Left lobe of liver (tissue), 2 donors: ENCODE measurements at regions not wholly inside any gene's neighbourhood (a gene's known extent, or its start where the extent isn't known, plus 50 kb on each side); places are given as distances from the start of the nearest gene placed in this dataset.

Experiments used
- ATAC-seq: fragments of 200-7000 bp; cut with Tn5 transposase; one replicate; pipeline ENCODE4 v1.9.1; 2020; ENCODE audit warnings: mild to moderate bottlenecking, moderate library complexity
- DNase-seq: peaks from one replicate; pipeline ENCODE4 v3.0.0-alpha.2; 2020; ENCODE audit warnings: low spot score
- donor health status: DM: no; HTN: no; CAD: no; lungs with moderate emphysema.
- donor health status: DM: no; HTN: yes; CAD: no.

- ATAC-seq (peak; percentile 92), DNase-seq (no peak)
Measured at GRCh38 chr21:16563795-16564194, 834.0 kb downstream of the USP25 start.

- ATAC-seq (no peak), DNase-seq (no peak)
Measured at GRCh38 chr21:16568244-16568643, 838.5 kb downstream of the USP25 start.

GRCh38 chr21:16568661-16569060 is 838.9 kb downstream of the USP25 start:
- no peak for DNase-seq
- peak; percentile 50 for ATAC-seq

- no peak for DNase-seq
- ATAC-seq, result no peak
Measured at GRCh38 chr21:16569679-16570078, 839.9 kb downstream of the USP25 start.

GRCh38 chr21:16570171-16570570 is 840.4 kb downstream of the USP25 start:
- no peak for DNase-seq
- ATAC-seq, result no peak

- ATAC-seq (no peak), DNase-seq (no peak)
Measured at GRCh38 chr21:16570856-16571255, 841.1 kb downstream of the USP25 start.

- DNase-seq (no peak), ATAC-seq (no peak)
Measured at GRCh38 chr21:16571594-16571993, 841.8 kb downstream of the USP25 start.

- ATAC-seq, result no peak
- no peak for DNase-seq
Measured at GRCh38 chr21:16572032-16572431, 842.2 kb downstream of the USP25 start.

- no peak for ATAC-seq
Measured at GRCh38 chr21:16573578-16573977, 843.8 kb downstream of the USP25 start.

GRCh38 chr21:16577975-16578374 is 848.2 kb downstream of the USP25 start:
- DNase-seq, result no peak
- ATAC-seq, result no peak

More at GRCh38 chr21:16573578-16573977, 843.8 kb downstream of the USP25 start:
- DNase-seq, result no peak

GRCh38 chr21:16578912-16579311 is 849.1 kb downstream of the USP25 start:
- no peak for DNase-seq
- peak; percentile 22 for ATAC-seq

GRCh38 chr21:16579538-16579937 is 849.8 kb downstream of the USP25 start:
- peak; percentile 82 for ATAC-seq
- DNase-seq, result no peak

GRCh38 chr21:16580661-16581060 is 850.9 kb downstream of the USP25 start:
- ATAC-seq (no peak), DNase-seq (no peak)

- DNase-seq (no peak), ATAC-seq (no peak)
Measured at GRCh38 chr21:16583556-16583955, 853.8 kb downstream of the USP25 start.

- DNase-seq, result no peak
- ATAC-seq, result no peak
Measured at GRCh38 chr21:16584756-16585155, 855.0 kb downstream of the USP25 start.

GRCh38 chr21:16585896-16586295 is 856.1 kb downstream of the USP25 start:
- DNase-seq (no peak), ATAC-seq (no peak)

GRCh38 chr21:16587141-16587581 is 857.4 kb downstream of the USP25 start:
- peak; percentile 93 for ATAC-seq
- DNase-seq, result peak; percentile 90

GRCh38 chr21:16587681-16588375 is 858.0 kb downstream of the USP25 start:
- no peak for DNase-seq
- ATAC-seq, result peak; percentile 43

GRCh38 chr21:16588433-16588860 is 858.7 kb downstream of the USP25 start:
- DNase-seq (no peak), ATAC-seq (peak; percentile 45)

GRCh38 chr21:16589006-16589898 is 859.5 kb downstream of the USP25 start:
- ATAC-seq, result no peak
- DNase-seq, result no peak

- ATAC-seq (no peak), DNase-seq (no peak)
Measured at GRCh38 chr21:16590186-16590585, 860.4 kb downstream of the USP25 start.
